Erythroblast (primary cell): ENCODE measurements at regions not wholly inside any gene's neighbourhood (a gene's known extent, or its start where the extent isn't known, plus 50 kb on each side); places are given as distances from the start of the nearest gene placed in this dataset.

Experiments
- GATA1 ChIP-seq: IDR thresholded peaks from 2 replicates; pipeline ENCODE4 v1.6.1; 2011; ENCODE audit warnings: low read depth, mild to moderate bottlenecking, control low read depth, low read length, moderate library complexity
- POLR2A ChIP-seq: IDR thresholded peaks from 2 replicates; pipeline ENCODE4 v1.6.1; 2011; ENCODE audit warnings: mild to moderate bottlenecking, low read length

DNA sequence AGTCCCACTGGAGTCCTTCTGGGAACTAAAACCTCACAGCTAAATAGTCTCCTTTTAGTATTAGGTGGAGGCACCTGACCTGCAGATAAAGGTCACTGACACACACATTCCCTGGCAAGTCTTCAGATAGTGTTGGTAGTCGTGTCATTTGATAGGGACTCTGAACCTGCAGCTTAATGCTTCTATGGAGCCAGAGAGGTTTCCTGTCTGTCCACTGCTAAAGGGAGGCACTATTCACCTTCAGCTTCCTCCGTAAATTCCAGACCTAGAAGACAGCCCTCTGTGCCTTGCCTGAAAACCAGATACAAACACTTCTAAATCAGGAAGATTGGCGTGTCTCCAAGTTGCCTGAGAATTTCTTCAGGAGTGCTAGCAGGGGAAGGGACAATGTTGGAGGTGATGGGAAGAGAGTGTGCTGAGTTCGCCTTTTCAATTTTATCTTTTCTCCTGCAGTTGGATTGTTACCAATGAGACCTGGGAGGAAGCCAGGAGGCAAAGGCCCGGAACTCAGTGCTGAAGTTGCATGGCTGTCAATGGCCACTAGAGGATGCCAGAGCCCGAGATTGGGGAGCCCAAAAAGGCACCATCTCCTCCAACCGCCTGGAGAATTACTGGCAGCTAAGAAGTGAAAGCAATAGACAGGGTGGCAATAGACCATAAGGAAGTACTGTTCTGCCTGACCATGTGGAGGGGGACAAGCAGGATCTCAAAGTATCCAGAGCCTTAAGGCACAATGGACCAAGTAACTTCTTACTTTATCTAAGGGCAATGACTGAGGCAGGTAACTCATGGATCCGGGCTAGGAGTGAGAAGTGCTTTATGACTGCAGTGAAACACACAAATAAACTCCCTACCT is 81.6 kb upstream of the SCAF11 start:
- TF ChIP-seq POLR2A (no peak), GATA1 (no peak)
